GM10248 (cell line): ENCODE measurements at regions not wholly inside any gene's neighbourhood (a gene's known extent, or its start where the extent isn't known, plus 50 kb on each side); places are given as distances from the start of the nearest gene placed in this dataset.

ENCODE experiments used
- CTCF ChIA-PET: fragments of 300-600 bp; sonication (Branson Sonifier 250); formaldehyde crosslinking; extraction: SDS; loops from one replicate; lab custom pipeline; 2021; ENCODE audit warnings: antibody characterized with exemption; lab: Yijun Ruan, JAX
- POLR2A ChIA-PET: fragments of 350-650 bp; sonication (Branson Sonifier 250); formaldehyde crosslinking; extraction: SDS; loops from one replicate; lab custom pipeline; 2020; ENCODE audit warnings: antibody characterized with exemption; lab: Yijun Ruan, JAX
- DNase-seq: peaks from one replicate; pipeline ENCODE4 v3.0.0; 2012; ENCODE audit errors: extremely low spot score
- CTCF ChIP-seq: IDR thresholded peaks from 2 replicates; pipeline ENCODE4 v1.5.1; 2012; ENCODE audit warnings: mild to moderate bottlenecking, low read depth; ENCODE audit errors: extremely low read depth, missing control alignments, control extremely low read depth

DNA sequence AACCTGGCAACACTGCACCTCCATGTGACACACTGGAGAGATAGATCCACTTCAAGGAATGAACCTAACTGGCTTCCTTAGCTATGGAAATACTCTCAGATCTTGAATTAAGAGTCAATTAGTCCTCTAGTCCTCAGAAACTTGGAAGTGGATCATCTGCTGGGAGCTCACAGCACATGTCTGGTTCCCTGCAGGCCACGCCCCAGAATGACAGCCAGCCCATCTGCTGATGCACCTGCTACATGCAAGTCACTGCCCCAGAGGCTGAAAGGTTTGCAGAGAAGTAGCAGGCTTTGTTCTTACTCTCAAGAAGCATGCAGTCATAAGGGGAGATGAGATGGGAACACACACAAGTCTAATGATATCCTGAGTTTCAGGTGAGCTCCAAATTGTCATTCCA lies 275.9 kb downstream of the SKAP2 start:
- ChIA-PET CTCF (interaction anchor here (1.1 kb wide), 1 partner anchor 25 kb away, joined by 3 read pairs; no protein-coding TSS in a partner anchor), POLR2A (no interaction called here)
- no peak for TF ChIP-seq CTCF
- DNase-seq, result no peak

DNA sequence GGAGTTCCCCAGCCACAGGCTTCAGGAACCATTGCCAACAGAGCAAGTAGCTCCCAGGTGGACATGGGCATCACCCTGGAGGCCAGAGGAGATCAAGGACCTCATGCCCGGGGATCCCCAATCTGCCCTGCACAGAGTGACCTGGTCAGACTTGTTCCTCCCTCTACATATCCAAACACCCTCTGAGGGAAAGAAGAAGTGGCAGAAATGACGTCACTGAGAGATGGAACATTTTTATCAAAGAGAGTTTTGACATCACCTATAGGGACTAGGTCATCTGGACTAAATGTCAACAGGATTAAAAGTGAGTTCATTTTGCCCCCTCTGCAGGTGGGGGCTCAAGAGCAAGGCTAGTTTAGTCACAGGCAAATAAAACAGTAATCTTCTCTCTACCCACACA lies 273.7 kb downstream of the SKAP2 start:
- no peak for TF ChIP-seq CTCF
- DNase-seq, result no peak
- POLR2A ChIA-PET, result no interaction called here
- CTCF ChIA-PET, result interaction anchor here (1.9 kb wide), 1 partner anchor 9 kb away, joined by 6 read pairs; no protein-coding TSS in a partner anchor

- no peak for TF ChIP-seq CTCF
- no peak for DNase-seq
- POLR2A ChIA-PET, result no interaction called here
- CTCF ChIA-PET, result interaction anchor here (1.9 kb wide), 1 partner anchor 10 kb away, joined by 6 read pairs; no protein-coding TSS in a partner anchor
Measured at GRCh38 chr7:26592011-26592410, 272.4 kb downstream of the SKAP2 start.

DNA sequence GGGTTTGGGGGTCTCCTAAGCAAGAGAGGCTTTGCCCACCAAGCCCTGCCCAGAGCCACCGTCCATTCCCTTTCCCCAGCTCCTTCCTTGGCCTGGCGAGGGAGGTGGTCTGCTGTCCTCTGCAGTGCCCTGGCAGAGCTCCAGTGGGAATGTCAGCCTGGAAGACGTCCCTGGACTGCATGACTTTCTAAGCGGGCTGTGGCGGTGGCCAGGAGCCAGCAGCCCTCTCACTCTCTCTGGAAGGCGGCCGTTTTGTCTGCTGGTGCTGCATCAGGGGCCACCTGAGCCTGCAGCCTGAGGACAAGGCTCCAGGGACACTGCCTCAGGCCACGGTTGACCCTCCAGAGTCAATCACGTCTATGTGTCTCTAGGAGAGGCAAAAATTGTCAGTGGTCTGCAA lies 271.0 kb downstream of the SKAP2 start:
- no peak for DNase-seq
- POLR2A ChIA-PET, result no interaction called here
- CTCF ChIA-PET, result interaction anchor here (1.0 to 1.8 kb wide), 2 partner anchors 10 to 16 kb away, joined by 3 to 5 read pairs; no protein-coding TSS in a partner anchor
- no peak for TF ChIP-seq CTCF

- TF ChIP-seq CTCF, result no peak
- no peak for DNase-seq
- POLR2A ChIA-PET, result no interaction called here
- CTCF ChIA-PET, result interaction anchor here (1.0 to 1.8 kb wide), 2 partner anchors 10 to 15 kb away, joined by 3 to 5 read pairs; no protein-coding TSS in a partner anchor
Measured at GRCh38 chr7:26593896-26594295, 270.5 kb downstream of the SKAP2 start.

- DNase-seq, result no peak
- TF ChIP-seq CTCF, result no peak
- POLR2A ChIA-PET, result no interaction called here
- CTCF ChIA-PET, result no interaction called here
Measured at GRCh38 chr7:26594553-26594952, 269.8 kb downstream of the SKAP2 start.

DNA sequence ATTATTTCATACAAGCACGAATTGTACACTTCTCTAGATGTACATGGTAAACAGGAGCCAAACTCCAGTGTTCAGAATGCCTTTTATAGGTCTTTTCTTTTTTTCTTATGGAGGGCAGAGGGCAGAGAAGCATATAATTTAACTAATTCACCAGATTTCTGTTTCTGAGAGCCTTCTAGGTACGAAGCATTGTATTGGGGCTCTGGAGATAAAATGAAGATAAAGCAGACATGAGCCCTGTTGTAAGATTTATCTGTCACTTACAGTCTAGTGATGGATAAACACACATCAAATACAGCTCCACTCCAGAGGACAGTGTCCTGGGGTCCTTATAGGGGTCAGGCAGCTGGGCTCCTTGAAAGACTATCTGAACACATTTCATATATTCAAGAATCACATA lies 265.5 kb downstream of the SKAP2 start:
- DNase-seq, result no peak
- ChIA-PET POLR2A (no interaction called here), CTCF (no interaction called here)
- no peak for TF ChIP-seq CTCF
